ENCODE measurements at regions not wholly inside any gene's neighbourhood (a gene's known extent, or its start where the extent isn't known, plus 50 kb on each side); places are given as distances from the start of the nearest gene placed in this dataset.
"Not testable (repeated sequence)": the region's sequence is repeated elsewhere in the genome, so short reads cannot be mapped to it uniquely, and the experiment has no call there.

- DNase-seq = not testable (repeated sequence)
These were observed 165.0 kb upstream of the FOXD4L5 start for GRCh38 chr9:65449886-65450610.

- DNase-seq = no peak
These were observed 164.4 kb upstream of the FOXD4L5 start for GRCh38 chr9:65449423-65449822.

GRCh38 chr9:65447146-65447545, 162.1 kb upstream of the FOXD4L5 start:
- DNase-seq = not testable (repeated sequence)

- DNase-seq = not testable (repeated sequence)
These were observed 161.0 kb upstream of the FOXD4L5 start for GRCh38 chr9:65445991-65446390.

- no peak for DNase-seq
These were observed 159.9 kb upstream of the FOXD4L5 start for GRCh38 chr9:65444943-65445342.

- not testable (repeated sequence) for DNase-seq
These were observed 157.1 kb upstream of the FOXD4L5 start for GRCh38 chr9:65442116-65442515.

GRCh38 chr9:65441324-65441920, 156.4 kb upstream of the FOXD4L5 start:
- not testable (repeated sequence) for DNase-seq

GRCh38 chr9:65437724-65438123, 152.7 kb upstream of the FOXD4L5 start:
- DNase-seq = no peak

- no peak for DNase-seq
These were observed 150.5 kb upstream of the FOXD4L5 start for GRCh38 chr9:65435464-65435863.

- no peak for DNase-seq
These were observed 147.8 kb upstream of the FOXD4L5 start for GRCh38 chr9:65432722-65433323.

- no peak for DNase-seq
These were observed 147.0 kb upstream of the FOXD4L5 start for GRCh38 chr9:65432051-65432450.

GRCh38 chr9:65430221-65430620, 145.2 kb upstream of the FOXD4L5 start:
- DNase-seq = no peak

GRCh38 chr9:65427361-65427760, 142.4 kb upstream of the FOXD4L5 start:
- not testable (repeated sequence) for DNase-seq

- not testable (repeated sequence) for DNase-seq
These were observed 141.8 kb upstream of the FOXD4L5 start for GRCh38 chr9:65426813-65427212.

GRCh38 chr9:65426231-65426630, 141.2 kb upstream of the FOXD4L5 start:
- DNase-seq = no peak

GRCh38 chr9:65425183-65425582, 140.2 kb upstream of the FOXD4L5 start:
- not testable (repeated sequence) for DNase-seq

GRCh38 chr9:65424437-65424984, 139.5 kb upstream of the FOXD4L5 start:
- DNase-seq = not testable (repeated sequence)

- not testable (repeated sequence) for DNase-seq
These were observed 138.9 kb upstream of the FOXD4L5 start for GRCh38 chr9:65423691-65424436.

GRCh38 chr9:65422966-65423690, 138.1 kb upstream of the FOXD4L5 start:
- not testable (repeated sequence) for DNase-seq

GRCh38 chr9:65421486-65421885, 136.5 kb upstream of the FOXD4L5 start:
- DNase-seq = not testable (repeated sequence)

GRCh38 chr9:65420771-65421170, 135.8 kb upstream of the FOXD4L5 start:
- no peak for DNase-seq

GRCh38 chr9:65418966-65419365, 134.0 kb upstream of the FOXD4L5 start:
- not testable (repeated sequence) for DNase-seq

Data from stimulated activated CD4-positive, alpha-beta T cell treated with anti-CD3 and anti-CD28 coated beads, Interleukin-4, amount 100 ng/mL, for 4 hours (primary cell).